NOMO-1 treated with DMSO at 0.1 percent for 48 hours (cell line): ENCODE measurements at regions not wholly inside any gene's neighbourhood (a gene's known extent, or its start where the extent isn't known, plus 50 kb on each side); places are given as distances from the start of the nearest gene placed in this dataset.
"Not testable (repeated sequence)": the region's sequence is repeated elsewhere in the genome, so short reads cannot be mapped to it uniquely, and the experiment has no call there.

Experiments
- DNase-seq: peaks from one replicate; lab custom pipeline; 2025; ENCODE audit not compliant: unreplicated experiment; lab: John Stamatoyannopoulos, UW

DNA sequence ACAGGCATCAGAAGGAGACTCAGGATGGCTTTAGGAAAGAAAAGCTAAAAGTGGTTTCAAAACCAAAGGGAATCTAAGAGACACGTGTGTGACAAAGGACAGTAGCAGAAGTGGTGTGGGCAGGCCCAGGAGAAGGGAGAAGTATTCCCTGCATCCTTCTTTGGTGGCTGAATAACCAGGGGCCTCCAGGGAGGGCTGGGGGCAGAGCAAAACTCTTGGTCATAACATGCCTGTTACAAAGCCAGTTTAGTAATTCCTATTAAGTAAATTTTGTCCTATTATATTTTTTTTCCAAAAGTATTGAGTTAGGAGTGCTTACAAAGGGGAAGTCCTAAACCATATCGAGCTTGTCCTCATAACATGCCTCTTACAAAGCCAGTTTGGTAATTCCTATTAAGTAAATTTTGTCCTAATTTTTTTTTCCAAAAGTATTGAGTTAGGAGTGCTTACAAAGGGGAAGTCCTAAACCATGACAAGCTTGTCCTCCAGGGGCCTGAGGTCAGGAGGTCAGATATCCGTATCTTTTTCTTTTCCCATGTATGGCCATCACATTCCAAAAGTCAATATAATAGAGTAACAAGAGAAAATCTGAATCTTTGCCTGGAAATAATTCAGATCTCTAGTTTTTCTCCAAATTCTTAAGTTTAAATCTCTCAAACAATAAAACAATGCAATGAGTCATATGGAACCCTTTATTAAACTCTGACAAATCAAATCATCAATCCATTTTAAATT lies 509.2 kb downstream of the LTN1 start:
- DNase-seq: no peak

DNA sequence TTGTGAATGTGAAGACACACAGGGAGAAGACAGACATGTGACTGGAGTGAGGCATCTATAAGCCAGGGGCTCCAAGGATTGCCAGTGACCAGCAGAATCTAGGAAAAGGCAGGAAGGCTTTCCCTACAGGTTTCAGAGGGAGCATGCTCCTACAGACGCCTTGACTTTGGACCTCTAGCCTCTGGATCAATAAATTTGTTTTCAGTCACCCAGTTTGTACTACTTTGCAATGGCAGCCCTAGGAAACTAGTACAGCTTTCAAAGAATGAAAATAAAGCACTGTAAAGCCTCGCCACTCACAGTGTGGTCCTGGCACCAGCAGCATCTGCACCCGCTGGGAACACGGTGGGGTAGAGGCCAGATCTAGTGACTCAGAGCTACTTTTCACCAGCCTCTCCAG lies 510.0 kb downstream of the LTN1 start:
- no peak for DNase-seq

DNA sequence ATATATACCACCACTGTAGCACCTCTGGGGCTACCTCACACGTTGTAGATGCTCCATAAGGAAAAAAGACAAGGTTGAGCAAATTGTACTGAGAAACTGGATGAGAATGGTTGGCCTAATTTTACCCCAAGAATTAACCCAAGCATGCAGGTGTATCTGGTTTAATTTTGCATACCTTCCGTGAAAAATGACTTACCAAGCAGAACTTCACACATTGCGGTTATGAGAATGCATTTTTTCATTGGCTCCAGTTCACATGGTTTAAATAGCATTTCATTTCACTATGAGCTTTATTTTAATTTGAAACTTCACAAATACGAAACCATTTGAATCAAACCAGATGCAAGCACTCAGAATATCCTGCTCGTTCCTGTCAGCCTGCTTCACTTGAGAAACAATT lies 512.2 kb downstream of the LTN1 start:
- no peak for DNase-seq

GRCh38 chr21:28473530-28474220 lies 519.0 kb downstream of the LTN1 start:
- DNase-seq: no peak

DNA sequence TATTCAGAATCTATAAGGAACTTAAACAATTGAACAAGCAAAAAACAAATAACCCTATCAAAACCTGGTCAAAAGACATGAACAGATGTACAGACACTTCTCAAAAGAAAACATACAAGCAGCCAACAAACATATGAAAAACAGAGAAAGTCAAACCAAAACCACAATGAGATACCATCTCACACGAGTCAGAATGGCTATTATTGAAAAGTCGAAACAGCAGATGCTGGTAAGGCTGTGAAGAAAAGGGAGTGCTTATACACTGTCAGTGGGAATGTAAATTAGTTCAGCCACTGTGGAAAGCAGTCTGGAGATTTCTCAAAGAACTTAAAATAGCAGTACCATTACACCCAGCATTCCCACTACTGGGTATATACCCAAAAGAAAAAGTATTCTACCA lies 520.1 kb downstream of the LTN1 start:
- DNase-seq: not testable (repeated sequence)

- no peak for DNase-seq
These were observed 527.7 kb downstream of the LTN1 start for GRCh38 chr21:28464988-28465387.

GRCh38 chr21:28464095-28464494 lies 528.6 kb downstream of the LTN1 start:
- no peak for DNase-seq

DNA sequence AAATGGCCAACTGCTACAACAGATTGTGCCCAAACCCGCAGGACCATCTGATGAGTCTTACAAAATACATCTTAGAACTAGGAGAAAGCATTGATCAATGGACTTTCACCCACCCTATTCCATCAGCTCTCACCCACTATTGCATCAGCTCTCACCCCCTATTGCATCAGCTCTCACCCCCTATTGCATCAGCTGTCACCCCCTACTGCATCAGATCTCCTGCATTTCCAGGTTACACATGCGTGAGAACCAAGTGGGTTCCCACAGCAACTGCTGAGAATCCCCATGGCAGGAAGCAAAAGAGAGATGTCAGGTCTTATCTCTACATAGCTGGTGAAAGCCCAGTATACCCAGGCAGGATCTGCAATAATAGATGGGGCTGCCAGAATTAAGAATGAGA lies 533.5 kb downstream of the LTN1 start:
- DNase-seq: no peak

GRCh38 chr21:28458446-28458845 lies 534.2 kb downstream of the LTN1 start:
- no peak for DNase-seq

- no peak for DNase-seq
These were observed 537.5 kb downstream of the LTN1 start for GRCh38 chr21:28455253-28455600.

DNA sequence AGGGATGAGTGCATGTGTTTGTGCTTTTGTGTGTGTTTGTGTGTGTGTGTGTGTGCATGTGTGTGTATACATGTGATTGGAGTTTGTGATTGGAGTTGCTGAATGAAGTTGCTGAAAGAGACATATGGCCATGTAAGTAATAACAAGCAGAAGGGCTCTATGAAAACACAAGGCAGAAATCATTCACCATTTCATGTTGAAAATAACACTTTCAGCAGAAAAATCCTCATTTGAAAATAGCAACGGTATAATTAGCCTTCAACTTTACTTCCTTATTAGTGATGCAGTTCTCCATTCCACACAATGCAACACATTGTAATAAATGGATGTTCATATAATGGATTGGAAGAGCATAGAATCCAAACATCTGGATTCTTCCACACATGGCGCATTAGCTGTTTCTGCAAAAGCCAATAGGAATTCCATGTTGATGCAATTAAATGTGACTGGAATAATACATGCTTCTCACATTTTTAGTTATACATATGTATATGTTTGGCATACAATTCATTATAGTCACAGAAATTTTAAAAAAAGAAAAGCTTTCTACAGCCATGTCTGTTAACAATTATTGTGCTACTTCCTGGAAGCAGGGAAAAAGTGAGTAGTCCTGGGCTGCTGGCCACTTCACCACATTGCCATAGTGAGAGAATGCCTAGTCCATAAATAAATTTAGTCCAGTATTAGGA lies 538.0 kb downstream of the LTN1 start:
- no peak for DNase-seq

DNA sequence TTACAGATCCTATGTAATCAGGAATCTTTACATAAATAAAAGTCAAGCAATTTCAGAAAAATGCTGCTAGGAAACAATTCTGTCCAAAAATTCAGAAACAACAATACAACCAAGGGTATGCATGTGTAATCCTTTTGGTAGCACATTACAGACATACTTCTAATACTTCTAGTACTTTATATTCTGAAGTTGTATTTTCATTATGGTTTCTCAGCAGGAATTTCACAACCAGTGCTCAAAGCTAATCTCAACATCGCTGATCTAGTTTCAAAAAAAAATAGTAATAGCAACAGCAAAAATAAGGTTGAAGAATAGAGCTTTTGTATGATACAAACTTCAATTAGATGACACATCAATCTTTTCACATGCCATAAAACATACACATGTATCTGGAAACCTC lies 545.2 kb downstream of the LTN1 start:
- DNase-seq: no peak

- DNase-seq: no peak
These were observed 547.4 kb downstream of the LTN1 start for GRCh38 chr21:28445141-28445830.

GRCh38 chr21:28444557-28444956 lies 548.1 kb downstream of the LTN1 start:
- no peak for DNase-seq

DNA sequence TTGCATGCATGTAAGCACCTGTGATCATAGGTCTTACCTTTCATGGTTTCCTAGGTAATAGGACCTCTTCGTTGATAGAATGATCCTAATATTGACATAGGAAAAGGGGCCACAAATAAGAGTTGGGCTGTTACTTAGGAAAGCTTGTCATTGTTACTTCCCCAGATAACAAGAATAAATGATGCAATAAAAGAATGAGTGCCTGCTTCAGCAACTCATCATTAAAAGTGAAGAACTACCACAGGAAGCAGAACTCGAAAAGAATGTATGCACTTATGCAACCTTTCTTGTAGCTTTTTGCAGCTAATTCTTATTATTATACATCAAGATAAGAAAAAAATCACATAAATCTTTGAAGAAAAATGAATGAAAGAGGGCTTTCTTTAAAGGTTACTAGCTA lies 548.6 kb downstream of the LTN1 start:
- DNase-seq: no peak

DNA sequence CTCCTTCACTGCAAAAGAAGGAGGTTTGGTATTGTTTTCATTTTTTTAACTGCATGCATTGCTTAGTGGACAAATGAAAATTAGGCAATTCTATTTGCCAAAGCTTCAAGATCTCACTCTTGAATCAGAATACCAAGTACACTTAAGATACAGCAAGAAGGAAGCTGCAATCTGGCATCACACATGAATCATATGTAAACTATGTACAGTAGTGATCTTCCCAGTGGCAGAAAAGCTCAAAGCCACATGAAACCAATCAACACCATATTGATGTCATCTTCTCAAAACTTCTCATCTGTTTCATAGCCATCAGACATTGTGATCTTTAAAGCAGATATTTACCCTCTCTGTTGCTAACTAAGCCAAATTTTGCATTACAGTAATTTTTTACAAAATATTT lies 550.1 kb downstream of the LTN1 start:
- DNase-seq: no peak

- no peak for DNase-seq
These were observed 550.6 kb downstream of the LTN1 start for GRCh38 chr21:28442085-28442484.

DNA sequence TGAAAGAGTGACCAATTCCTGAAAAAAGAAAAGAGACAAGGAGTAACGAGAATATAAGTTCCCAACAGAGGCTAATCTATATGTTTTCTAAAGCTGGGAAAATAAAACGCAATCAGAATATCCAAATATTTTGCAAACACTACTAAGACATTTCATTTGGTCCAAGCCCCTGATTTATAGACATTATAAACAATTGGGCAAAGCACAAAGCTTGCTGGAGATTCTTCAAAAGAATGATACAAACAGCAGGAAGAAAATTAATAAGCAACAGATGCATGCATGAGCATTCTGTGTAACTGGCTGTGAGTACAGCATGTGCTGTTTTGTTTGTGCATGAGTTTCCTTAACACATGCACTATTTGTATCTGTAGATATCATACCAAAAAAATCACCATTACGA lies 552.9 kb downstream of the LTN1 start:
- no peak for DNase-seq

DNA sequence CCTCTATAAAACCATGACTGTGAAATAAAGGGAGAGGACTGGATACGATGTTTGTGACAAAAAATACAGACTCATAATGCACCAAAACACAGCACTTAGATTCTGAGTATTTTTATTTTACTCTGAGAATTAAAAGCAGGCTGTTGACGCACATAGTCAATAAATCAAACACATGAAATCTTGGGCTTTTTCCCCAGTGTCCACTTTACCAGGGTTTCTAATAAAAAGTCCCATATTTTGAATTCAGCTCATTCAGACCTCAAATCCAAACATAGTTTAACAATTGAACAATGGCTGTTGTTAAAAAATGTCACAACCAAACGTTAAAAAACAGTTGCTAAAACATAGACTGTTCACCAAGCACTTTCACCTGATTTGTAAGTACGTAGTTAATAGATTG lies 553.4 kb downstream of the LTN1 start:
- DNase-seq: no peak

DNA sequence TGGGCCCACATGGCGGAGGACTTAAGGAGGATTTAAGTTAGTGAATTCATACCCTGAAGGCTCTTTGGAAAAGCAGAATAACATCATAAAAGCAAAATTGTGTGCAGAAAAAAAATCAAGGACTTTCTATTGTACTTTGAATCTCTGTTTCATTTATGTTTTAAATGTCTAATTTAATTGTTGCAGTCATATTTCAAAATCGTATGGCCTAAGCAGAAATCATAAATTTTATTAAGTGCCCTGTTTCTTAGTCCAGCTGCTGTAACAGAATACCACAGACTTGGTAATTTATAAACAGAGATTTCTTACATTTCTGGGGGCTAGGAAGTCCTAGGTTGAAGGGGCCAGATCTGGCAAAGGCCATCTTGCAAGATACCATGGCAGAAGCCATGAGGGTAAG lies 555.6 kb downstream of the LTN1 start:
- DNase-seq: no peak

DNA sequence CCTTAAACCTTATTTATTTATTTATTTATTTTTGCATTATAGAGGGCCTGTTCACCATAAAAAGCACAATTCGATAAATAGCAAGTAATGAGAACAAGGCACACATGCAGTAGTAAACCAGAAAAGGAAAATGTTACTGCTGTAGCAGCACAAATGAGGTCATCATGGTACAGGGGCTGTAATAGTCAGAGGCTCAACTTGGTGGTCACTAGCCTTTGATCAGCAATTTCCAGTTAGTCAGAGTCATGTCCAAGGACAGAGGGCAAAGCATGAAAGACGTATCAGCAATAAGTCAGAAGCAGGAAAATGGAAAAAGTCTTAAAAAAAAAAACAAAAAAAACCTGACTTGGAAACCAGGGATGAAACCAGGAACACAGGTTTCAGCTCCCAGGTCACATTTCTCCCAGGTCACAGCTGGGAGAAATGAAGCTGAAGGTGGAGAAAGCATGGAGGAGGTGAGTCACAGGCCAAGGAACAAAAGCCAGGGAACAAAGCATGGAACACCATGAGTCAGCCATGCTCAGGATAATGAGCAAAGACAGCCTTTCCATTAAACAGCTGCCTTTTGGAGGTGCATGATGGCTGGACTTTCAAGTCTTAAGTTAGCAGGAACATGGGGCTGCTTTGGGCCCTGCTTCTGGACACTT lies 556.3 kb downstream of the LTN1 start:
- no peak for DNase-seq
